ENCODE measurements at regions not wholly inside any gene's neighbourhood (a gene's known extent, or its start where the extent isn't known, plus 50 kb on each side); places are given as distances from the start of the nearest gene placed in this dataset.

- DNase-seq = no peak
These were observed 360.9 kb upstream of the CBLB start for GRCh38 chr3:106229495-106230278.

GRCh38 chr3:106231086-106231485, 362.3 kb upstream of the CBLB start:
- no peak for DNase-seq

- no peak for DNase-seq
These were observed 364.1 kb upstream of the CBLB start for GRCh38 chr3:106232956-106233355.

GRCh38 chr3:106239195-106239697, 370.4 kb upstream of the CBLB start:
- no peak for DNase-seq

DNA sequence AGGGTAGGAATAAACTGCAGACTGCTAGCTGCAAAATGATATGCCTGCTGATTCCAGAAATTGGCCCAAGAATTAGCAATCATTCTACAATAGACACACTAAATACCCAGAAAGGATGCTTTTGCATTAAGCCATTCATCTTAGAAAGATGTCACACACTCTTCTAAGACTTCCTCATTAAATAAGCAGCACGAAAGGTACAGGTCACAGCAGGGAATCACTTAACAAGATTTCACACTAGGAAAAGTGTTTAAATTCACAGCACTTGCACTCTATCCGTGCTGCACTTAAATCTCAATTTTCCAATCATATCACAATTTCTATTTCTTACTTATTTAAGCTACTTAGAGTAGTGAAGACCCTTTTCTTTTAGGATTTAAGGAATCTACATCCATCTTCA, 372.8 kb upstream of the CBLB start:
- no peak for DNase-seq

- DNase-seq = no peak
These were observed 374.0 kb upstream of the CBLB start for GRCh38 chr3:106242781-106243180.

- no peak for DNase-seq
These were observed 376.6 kb upstream of the CBLB start for GRCh38 chr3:106245400-106245799.

DNA sequence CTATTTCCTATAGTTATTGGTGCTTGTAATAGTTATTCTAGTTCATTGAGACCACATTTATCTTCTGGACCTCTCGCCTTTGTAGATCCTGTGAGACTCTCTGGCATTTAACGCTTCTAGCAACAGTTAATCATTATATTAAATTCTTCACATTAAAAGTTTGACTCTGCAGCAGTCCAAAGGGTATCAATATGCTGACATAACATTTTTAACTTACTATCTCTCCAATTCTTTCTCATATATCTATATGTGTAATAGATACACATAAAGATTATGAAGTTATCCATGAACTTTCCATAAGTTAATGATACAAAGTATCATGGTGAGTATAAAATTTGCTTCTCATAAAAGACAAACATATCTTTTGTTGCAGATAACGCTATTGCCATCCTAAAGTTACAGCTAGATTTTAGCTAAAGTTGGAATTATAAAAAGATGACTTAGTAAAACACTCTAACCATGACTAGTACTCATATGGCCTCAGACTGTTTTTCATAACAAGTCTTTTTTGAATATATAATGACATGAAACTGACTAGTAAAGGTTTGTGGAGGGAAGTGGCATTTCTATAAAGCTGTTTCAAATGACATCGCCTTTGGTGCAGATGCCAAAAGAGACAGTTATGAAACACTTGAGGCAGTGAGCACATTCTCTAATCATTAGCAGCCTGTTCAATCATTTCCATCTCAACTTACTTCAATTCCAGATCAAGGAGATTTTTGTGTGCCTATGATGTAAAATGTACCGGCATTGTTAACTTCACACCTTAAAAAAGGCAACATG, 379.3 kb upstream of the CBLB start:
- DNase-seq = peak; percentile 31

DNA sequence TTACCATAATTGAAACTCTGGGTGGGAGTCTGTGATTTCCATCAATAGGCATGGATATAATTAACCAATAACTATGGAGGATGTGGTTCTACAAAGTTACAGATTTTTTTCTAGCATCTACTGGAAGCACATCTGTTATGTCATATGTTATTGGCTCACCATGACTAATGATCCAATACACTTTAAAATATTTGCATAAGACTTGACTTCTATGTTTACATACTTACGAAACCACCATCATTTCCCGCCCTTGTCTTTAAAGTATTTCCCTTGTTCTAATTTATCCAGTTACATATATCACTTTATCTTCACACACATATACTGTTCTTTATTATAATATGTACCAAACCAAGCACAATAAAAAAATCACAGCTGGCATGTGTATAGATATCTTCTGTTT, 380.3 kb upstream of the CBLB start:
- peak; percentile 88 for DNase-seq

DNA sequence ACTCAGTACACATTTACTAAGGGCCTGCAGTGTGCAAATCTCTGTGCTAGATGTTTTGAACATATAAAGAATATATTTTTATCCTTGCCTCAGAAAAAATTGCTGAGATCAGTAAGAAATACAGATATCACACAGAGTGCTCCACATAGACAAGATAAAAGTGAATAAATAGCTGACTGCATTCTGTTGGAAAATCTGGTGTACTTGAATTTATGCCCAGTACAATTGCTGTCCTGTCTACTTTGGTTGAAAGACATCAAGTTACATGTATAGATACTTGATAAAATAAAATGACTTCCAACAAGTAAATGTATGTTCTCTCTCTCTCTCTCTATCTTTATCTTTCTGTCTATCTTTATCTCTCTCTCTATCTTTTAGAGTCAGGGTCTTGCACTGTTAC, 381.2 kb upstream of the CBLB start:
- DNase-seq = no peak

- no peak for DNase-seq
These were observed 382.5 kb upstream of the CBLB start for GRCh38 chr3:106251160-106251892.

GRCh38 chr3:106255870-106256248, 387.0 kb upstream of the CBLB start:
- no peak for DNase-seq

GRCh38 chr3:106256249-106256957, 387.6 kb upstream of the CBLB start:
- no peak for DNase-seq

DNA sequence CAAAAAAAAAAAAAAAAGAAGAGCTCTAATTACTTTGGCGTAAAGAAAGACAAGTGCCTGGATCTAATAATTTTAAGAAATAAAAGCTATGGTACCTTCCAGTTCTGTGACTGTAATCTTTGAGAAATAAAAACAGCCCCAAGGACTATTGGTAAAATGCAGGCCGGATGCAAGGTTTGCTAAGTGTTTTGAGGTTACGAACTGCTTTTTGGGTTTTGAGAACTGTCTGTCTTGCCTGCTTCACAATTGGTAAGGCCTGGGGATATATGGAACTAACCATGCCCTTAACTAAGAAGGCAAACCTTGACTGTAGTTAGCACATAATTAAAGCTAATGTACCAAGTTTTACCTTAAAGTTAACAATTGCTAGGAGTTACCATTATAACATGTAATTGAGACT, 388.4 kb upstream of the CBLB start:
- DNase-seq = no peak

- DNase-seq = no peak
These were observed 392.6 kb upstream of the CBLB start for GRCh38 chr3:106261396-106261795.

DNA sequence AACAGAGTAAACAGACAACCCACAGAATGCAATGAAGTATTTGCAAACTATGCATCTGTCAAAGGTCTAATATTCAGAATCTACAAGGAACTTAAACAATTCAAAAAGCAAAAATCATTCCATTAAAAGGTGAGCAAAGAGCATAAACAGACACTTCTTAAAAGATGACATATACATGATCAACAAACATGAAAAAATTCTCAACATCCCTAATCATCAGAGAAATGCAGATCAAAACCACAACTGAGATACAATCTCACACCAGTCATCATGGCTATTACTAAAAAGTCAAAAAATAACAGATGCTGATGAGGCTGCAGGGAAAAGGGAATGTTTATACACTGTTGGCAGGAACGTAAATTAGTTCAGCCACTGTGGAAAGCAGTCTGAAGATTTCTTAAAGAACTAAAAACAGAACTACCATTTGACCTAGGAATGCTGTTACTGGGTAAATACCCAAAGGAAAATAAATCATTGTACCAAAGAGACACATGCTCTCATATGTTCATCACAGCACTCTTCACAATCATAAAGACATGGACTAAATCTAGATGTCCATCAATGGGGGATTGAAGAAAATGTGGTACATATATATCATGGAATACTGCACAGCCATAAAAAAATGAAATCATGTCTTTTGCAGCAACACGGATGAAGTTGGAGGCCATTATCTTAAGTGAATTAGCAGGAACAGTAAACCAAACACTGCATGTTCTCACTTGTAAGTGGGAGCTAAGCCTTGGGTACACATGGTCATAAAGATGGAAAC, 393.3 kb upstream of the CBLB start:
- DNase-seq = peak; percentile 84

- DNase-seq = no peak
These were observed 394.2 kb upstream of the CBLB start for GRCh38 chr3:106263011-106263410.

DNA sequence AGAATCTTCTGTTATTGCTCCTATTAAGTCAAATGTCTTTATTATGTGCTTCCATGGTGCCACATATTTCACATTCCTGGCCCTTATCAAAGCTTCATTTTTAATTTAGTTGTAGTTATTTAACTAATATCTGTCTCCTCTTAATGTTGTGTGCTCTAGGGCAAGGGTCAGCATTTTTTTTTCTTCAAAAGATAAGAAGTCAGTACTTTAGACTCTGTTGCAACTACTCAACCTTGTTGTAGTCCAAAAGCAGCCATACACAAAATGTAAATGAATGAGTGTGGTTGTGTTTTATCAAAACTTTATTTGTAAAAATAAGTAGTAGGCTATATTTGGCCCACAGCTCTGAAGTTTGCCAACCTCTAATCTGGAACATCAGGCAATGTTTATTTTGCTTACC, 394.7 kb upstream of the CBLB start:
- no peak for DNase-seq

GRCh38 chr3:106265704-106266103, 396.9 kb upstream of the CBLB start:
- no peak for DNase-seq

GRCh38 chr3:106268696-106269095, 399.9 kb upstream of the CBLB start:
- no peak for DNase-seq

GRCh38 chr3:106272302-106272701, 403.5 kb upstream of the CBLB start:
- no peak for DNase-seq

GRCh38 chr3:106275592-106275991, 406.8 kb upstream of the CBLB start:
- DNase-seq = no peak
